ENCODE measurements at regions not wholly inside any gene's neighbourhood (a gene's known extent, or its start where the extent isn't known, plus 50 kb on each side); places are given as distances from the start of the nearest gene placed in this dataset.

GRCh38 chr14:104344818-104345620, 206.6 kb downstream of the KIF26A start:
- no peaks in the 10 kb centered on the region for H3K9me3 ChIP-seq (ENCODE audit: control insufficient read depth, insufficient read depth, low read depth, low read length)

GRCh38 chr14:104345621-104346462, 207.5 kb downstream of the KIF26A start:
- Histone ChIP-seq H3K9me3 (ENCODE audit: control insufficient read depth, insufficient read depth, low read depth, low read length) (no peaks in the 10 kb centered on the region), H4K20me1 (ENCODE audit: control insufficient read depth, extremely low read depth, insufficient read depth, low read length) (no peaks in the 10 kb centered on the region), H3K27me3 (ENCODE audit: control insufficient read depth, insufficient read depth, low read length) (no peaks in the 10 kb centered on the region), H2AFZ (ENCODE audit: low read length) (no peak overlapping the region), H3K4me1 (ENCODE audit: control insufficient read depth, extremely low read depth, insufficient read depth, low read length) (no peaks in the 10 kb centered on the region), H3K27ac (ENCODE audit: insufficient read depth, low read length) (no peak overlapping the region), H3K79me2 (ENCODE audit: control insufficient read depth, insufficient read depth, low read length) (no peaks in the 10 kb centered on the region), H3K4me2 (ENCODE audit: extremely low read depth, insufficient read depth, low read length) (no peak overlapping the region), H3K9ac (ENCODE audit: insufficient read depth, low read length) (no peak overlapping the region), H3K36me3 (ENCODE audit: control insufficient read depth, insufficient read depth, low read length) (no peaks in the 10 kb centered on the region), H3K4me3 (replicated peaks in 1 of 4; ENCODE audit: control extremely low read depth in 1 of 4, insufficient read depth in 1 of 4, low read depth in 3 of 4, low read length in 4 of 4) (no peak overlapping the region)
- no peak for DNase-seq (ENCODE audit: low read depth in 2 of 2)
- no peak for TF ChIP-seq EZH2 (IDR thresholded peaks at IDR 0.05; ENCODE audit: low read length, missing control alignments)
- TF ChIP-seq CTCF (conservative IDR thresholded peaks at IDR 0.05 in 1 of 2, IDR thresholded peaks at IDR 0.05 in 1 of 2; ENCODE audit: low read depth in 1 of 2, low read length in 2 of 2), result no peak

More at GRCh38 chr14:104344818-104345620, 206.6 kb downstream of the KIF26A start:
- H3K79me2 ChIP-seq (ENCODE audit: control insufficient read depth, insufficient read depth, low read length), result no peaks in the 10 kb centered on the region
- H2AFZ ChIP-seq (ENCODE audit: low read length), result no peak overlapping the region
- no peak for TF ChIP-seq CTCF (conservative IDR thresholded peaks at IDR 0.05 in 1 of 2, IDR thresholded peaks at IDR 0.05 in 1 of 2; ENCODE audit: low read depth in 1 of 2, low read length in 2 of 2)
- no peak for TF ChIP-seq EZH2 (IDR thresholded peaks at IDR 0.05; ENCODE audit: low read length, missing control alignments)
- no peak overlapping the region for H3K9ac ChIP-seq (ENCODE audit: insufficient read depth, low read length)
- DNase-seq (ENCODE audit: low read depth in 2 of 2), result no peak
- H3K27me3 ChIP-seq (ENCODE audit: control insufficient read depth, insufficient read depth, low read length), result no peaks in the 10 kb centered on the region
- no peaks in the 10 kb centered on the region for H4K20me1 ChIP-seq (ENCODE audit: control insufficient read depth, extremely low read depth, insufficient read depth, low read length)
- no peak overlapping the region for H3K4me3 ChIP-seq (replicated peaks in 1 of 4; ENCODE audit: control extremely low read depth in 1 of 4, insufficient read depth in 1 of 4, low read depth in 3 of 4, low read length in 4 of 4)
- no peak overlapping the region for H3K4me2 ChIP-seq (ENCODE audit: extremely low read depth, insufficient read depth, low read length)
- H3K27ac ChIP-seq (ENCODE audit: insufficient read depth, low read length), result no peak overlapping the region
- no peaks in the 10 kb centered on the region for H3K4me1 ChIP-seq (ENCODE audit: control insufficient read depth, extremely low read depth, insufficient read depth, low read length)
- no peaks in the 10 kb centered on the region for H3K36me3 ChIP-seq (ENCODE audit: control insufficient read depth, insufficient read depth, low read length)

GRCh38 chr14:104346608-104347007, 208.2 kb downstream of the KIF26A start:
- TF ChIP-seq CTCF (conservative IDR thresholded peaks at IDR 0.05 in 1 of 2, IDR thresholded peaks at IDR 0.05 in 1 of 2; ENCODE audit: low read depth in 1 of 2, low read length in 2 of 2) (no peak), EZH2 (IDR thresholded peaks at IDR 0.05; ENCODE audit: low read length, missing control alignments) (no peak)
- no peaks in the 10 kb centered on the region for H3K79me2 ChIP-seq (ENCODE audit: control insufficient read depth, insufficient read depth, low read length)
- no peak for DNase-seq (ENCODE audit: low read depth in 2 of 2)
- no peak overlapping the region for H3K9ac ChIP-seq (ENCODE audit: insufficient read depth, low read length)
- H2AFZ ChIP-seq (ENCODE audit: low read length), result no peak overlapping the region
- H3K27ac ChIP-seq (ENCODE audit: insufficient read depth, low read length), result no peak overlapping the region
- no peaks in the 10 kb centered on the region for H3K36me3 ChIP-seq (ENCODE audit: control insufficient read depth, insufficient read depth, low read length)
- no peaks in the 10 kb centered on the region for H3K27me3 ChIP-seq (ENCODE audit: control insufficient read depth, insufficient read depth, low read length)
- H3K4me2 ChIP-seq (ENCODE audit: extremely low read depth, insufficient read depth, low read length), result no peak overlapping the region
- no peaks in the 10 kb centered on the region for H3K9me3 ChIP-seq (ENCODE audit: control insufficient read depth, insufficient read depth, low read depth, low read length)
- no peak overlapping the region for H3K4me3 ChIP-seq (replicated peaks in 1 of 4; ENCODE audit: control extremely low read depth in 1 of 4, insufficient read depth in 1 of 4, low read depth in 3 of 4, low read length in 4 of 4)
- no peaks in the 10 kb centered on the region for H3K4me1 ChIP-seq (ENCODE audit: control insufficient read depth, extremely low read depth, insufficient read depth, low read length)
- H4K20me1 ChIP-seq (ENCODE audit: control insufficient read depth, extremely low read depth, insufficient read depth, low read length), result no peaks in the 10 kb centered on the region
